Ramos (cell line): ENCODE measurements at regions not wholly inside any gene's neighbourhood (a gene's known extent, or its start where the extent isn't known, plus 50 kb on each side); places are given as distances from the start of the nearest gene placed in this dataset.

Source experiments
- in situ Hi-C: fragments of 300-500 bp; cut with MboI; formaldehyde crosslinking; loops from one replicate; pipeline ENCODE4 v1.14.3; 2022; ENCODE audit warnings: low sequenced_read_pairs; ENCODE audit not compliant: unreplicated experiment

GRCh38 chr2:16156411-16156810, 216.1 kb downstream of the MYCN start:
- in situ Hi-C loops: no loop called here

GRCh38 chr2:16155766-16156165, 215.4 kb downstream of the MYCN start:
- in situ Hi-C loops: no loop called here

GRCh38 chr2:16155366-16155765, 215.0 kb downstream of the MYCN start:
- in situ Hi-C loops: no loop called here

GRCh38 chr2:16154501-16155280, 214.3 kb downstream of the MYCN start:
- in situ Hi-C loops: no loop called here

GRCh38 chr2:16154061-16154460, 213.7 kb downstream of the MYCN start:
- in situ Hi-C loops: no loop called here

- in situ Hi-C loops: no loop called here
These were observed 213.3 kb downstream of the MYCN start for GRCh38 chr2:16153754-16154035.

GRCh38 chr2:16152928-16153753, 212.8 kb downstream of the MYCN start:
- in situ Hi-C loops: no loop called here

GRCh38 chr2:16152071-16152927, 211.9 kb downstream of the MYCN start:
- in situ Hi-C loops: no loop called here

- in situ Hi-C loops: no loop called here
These were observed 211.3 kb downstream of the MYCN start for GRCh38 chr2:16151651-16152050.

GRCh38 chr2:16151281-16151570, 210.9 kb downstream of the MYCN start:
- in situ Hi-C loops: no loop called here

- in situ Hi-C loops: no loop called here
These were observed 210.3 kb downstream of the MYCN start for GRCh38 chr2:16150456-16151280.

GRCh38 chr2:16149349-16150243, 209.2 kb downstream of the MYCN start:
- in situ Hi-C loops: no loop called here

GRCh38 chr2:16148632-16149348, 208.4 kb downstream of the MYCN start:
- in situ Hi-C loops: no loop called here

GRCh38 chr2:16142383-16143361, 202.3 kb downstream of the MYCN start:
- in situ Hi-C loops: no loop called here

- in situ Hi-C loops: no loop called here
These were observed 201.2 kb downstream of the MYCN start for GRCh38 chr2:16141641-16141921.

- in situ Hi-C loops: no loop called here
These were observed 200.7 kb downstream of the MYCN start for GRCh38 chr2:16140771-16141640.
